ENCODE measurements at regions not wholly inside any gene's neighbourhood (a gene's known extent, or its start where the extent isn't known, plus 50 kb on each side); places are given as distances from the start of the nearest gene placed in this dataset.

DNA sequence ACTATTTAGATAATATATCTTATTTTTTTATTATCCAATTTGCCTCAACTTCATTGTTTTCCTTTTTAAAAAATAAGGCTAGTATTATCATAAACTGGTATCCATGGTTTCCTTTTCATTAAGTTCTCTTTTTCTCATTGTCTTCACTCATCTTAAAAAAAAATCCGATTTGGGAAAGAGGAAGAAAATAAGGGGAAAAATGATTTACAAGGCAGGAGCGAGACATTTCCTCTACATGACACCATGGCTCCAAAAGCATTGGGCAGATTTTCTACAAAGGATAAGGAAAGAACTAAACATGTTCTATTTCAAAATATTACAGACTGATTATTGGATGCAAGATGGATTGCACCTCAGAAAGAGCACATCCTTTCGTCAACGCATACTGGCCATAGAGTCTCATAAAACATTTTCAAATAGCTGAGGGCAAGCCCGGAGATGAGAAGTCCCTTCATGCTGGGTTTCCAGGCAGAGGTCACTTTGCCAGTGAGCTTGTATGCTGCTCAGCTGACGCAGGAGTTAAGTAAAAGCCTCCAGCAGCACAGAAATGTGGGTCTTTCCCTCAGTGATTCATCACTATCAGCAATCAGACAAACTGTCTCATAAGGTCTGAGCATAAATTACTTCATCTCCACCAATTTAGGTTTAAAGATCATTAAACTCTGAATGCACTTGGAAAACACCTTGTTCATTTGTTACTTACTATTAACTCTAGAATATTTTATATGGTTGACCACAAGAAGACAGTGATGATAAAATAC is 129.0 kb upstream of the TNFAIP3 start:
- no peak for DNase-seq

DNA sequence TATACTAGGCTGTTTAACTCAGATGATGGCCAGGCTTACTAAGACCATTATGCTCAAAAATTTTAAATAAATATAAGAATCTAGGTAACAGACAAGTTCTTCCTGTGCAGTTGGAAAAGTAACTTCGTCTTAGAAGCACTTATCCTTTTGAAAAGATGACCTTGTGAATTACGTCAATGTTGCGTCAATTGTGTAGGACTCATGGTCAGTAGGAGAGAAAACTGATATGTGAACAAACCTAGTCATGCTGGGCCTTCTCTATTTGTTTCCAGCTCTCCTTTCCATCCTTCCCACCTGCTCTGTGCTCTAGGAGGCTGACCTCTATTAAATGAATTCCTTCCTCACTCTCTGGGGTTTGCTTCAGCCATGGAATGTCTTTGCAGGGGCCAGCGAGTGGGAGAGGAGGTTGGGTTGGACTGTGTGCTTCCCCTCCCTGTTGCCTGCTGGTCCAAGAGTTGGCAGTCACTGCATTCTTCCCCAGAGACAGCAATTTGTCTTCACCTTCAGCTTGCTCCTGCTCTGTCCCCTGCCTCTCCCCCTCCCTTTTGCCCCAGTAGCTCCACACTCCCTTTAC is 128.0 kb upstream of the TNFAIP3 start:
- no peak for DNase-seq

DNA sequence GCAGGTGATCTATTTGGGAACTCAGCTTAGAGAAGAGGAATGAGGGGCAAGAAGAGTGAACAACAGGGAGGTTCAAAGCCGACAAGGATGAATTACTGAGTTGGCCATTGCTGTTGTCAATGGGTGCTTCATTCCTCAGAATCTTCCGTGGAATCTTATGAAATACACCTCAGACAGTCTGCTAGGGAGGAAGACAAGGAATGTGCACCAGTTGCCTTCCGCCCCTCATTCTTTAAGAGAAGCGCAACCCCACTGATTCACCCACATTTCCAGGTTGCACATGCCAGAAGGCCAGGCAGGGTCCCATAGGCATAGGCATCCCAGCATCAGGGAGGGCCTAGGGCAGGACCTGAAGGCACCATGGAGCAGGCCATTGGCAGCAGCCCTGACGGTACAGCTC is 127.5 kb upstream of the TNFAIP3 start:
- DNase-seq = no peak

DNA sequence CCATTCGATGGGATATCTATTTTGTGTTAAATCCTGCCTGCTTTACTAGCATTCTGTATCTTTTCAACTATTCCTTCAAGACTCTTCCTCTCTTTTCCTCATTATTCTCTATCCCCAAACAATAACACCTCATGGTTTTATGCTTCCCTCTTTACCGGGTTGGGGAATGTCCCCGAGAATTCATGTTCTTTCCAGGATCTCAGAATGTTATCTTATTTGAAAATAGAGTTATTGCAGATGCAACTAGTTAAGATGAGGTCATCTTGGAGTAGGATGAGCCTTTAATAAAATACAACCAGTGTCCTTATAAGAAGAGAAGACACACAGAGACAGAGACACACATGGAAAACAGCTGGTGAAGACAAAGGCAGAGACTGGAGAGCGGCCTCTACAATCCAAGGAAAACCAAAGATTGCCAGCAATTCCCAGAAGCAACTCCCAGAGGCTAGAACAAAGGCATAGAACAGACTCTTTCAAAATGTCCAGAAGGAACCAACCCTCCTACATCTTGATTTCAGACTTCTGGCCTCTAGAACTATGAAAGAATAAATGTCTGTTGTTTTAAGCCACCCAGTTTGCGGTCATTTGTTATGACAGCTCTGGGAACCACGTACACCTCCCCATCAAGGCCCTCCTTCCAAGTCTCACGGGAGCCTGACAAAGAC is 126.8 kb upstream of the TNFAIP3 start:
- DNase-seq = no peak

DNA sequence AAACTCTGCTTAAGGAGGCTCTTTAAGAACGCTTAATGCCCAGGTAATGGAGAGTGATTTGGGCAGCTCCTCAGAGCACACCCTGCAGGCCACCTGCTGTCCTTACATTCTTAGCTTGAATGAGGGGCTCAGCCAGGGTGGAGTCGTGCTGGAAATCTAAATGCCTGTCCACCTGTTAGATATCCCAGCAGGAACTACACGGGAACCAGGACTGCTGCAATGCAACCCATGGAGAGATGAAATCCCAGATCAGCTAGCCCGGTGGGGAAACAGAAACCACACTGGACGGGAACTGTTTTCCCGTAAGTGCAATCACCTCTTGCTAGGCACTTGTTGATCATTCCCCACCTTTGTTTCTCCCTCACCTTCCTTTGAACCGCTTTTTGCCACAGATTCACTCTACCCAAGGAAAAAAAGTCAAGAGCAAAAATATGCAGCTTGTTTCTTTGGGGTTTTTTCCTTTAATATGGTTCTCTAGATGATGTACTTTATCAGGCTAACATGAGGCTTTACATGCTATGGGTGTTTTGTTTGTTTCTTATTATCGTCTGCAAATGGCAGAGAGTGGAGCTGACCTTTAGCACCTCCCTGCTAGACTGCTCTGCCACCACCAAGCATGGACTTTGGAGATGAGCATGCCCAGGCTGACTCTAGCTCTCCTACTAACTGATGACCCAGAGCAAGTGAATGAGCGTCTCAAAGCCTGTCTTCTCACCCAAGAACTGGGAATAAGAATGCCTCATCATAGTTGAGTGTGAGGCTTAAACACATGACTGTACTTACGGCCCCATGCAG is 125.9 kb upstream of the TNFAIP3 start:
- no peak for DNase-seq

DNA sequence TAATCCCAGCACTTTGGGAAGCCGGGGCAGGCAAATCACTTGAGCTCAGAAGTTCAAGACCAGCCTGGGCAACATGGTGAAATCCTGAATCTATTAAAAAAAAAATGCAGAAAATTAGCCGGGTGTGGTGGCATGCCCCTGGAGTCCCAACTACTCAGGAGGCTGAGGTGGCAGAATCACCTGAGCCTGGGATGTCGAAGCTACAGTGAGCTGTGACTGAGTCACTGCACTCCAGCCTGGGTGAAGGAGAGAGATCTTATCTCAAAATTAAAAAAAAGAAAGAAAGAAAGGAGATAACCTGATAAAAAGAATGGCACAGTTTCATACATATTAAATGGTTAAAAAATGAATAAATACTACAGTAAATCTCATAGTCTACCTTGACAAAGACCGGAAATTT is 123.6 kb upstream of the TNFAIP3 start:
- no peak for DNase-seq

DNA sequence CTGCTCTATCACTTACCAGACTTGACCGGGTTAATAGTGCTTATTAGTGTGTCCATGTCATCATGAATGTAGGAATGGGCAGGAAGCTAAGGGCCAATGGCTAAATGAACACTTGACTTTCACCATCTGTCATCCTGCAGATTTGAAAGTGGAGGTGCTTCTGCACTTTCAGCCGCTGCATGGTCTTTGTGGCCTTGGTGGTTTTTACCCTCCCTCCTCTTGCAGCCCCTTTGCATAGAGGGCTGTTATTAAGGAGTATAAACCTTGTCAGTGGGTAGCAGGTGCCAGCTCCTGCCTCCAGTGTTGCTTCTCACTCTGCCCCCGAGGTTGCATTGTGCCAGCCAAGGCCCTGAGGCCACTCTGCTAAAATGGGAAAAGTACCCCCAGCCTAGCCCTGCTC is 122.2 kb upstream of the TNFAIP3 start:
- no peak for DNase-seq

DNA sequence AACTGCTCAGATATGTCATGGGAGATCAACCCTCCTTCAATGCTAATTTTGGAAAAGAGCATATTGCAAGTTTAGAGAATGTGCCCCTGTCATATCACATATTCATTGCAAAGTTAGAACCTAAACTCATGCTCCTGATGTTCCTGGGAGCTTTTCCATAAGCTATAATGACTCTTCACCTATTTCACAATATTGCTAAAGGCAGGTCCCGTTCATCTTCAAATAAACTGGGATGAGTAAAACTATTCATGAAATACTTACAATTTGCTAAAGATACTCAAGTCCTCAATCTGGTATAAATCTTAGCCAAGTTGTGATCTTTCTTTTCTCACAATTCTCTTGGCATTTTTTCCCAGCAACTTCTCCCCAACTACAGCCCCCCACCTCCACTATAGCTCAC is 121.7 kb upstream of the TNFAIP3 start:
- no peak for DNase-seq

DNA sequence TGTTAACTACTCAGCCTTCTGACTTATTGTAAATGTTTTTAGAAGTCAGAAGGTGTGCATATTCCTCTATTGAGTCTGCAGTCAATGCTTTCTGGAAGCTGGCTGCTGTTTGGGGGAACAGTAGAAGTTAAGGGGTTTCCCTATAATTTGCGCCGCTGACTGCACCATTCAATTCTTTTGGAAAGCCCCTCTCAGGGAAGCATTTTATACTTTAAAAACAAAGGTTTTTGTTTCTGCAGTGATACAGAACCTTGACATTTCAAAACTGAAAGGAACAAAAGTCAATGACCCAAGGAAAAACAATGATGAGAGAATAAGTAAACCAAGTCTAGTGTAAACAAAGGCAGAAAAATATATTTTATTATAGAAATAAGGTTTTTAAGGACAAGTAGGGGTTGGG is 120.8 kb upstream of the TNFAIP3 start:
- DNase-seq = no peak

DNA sequence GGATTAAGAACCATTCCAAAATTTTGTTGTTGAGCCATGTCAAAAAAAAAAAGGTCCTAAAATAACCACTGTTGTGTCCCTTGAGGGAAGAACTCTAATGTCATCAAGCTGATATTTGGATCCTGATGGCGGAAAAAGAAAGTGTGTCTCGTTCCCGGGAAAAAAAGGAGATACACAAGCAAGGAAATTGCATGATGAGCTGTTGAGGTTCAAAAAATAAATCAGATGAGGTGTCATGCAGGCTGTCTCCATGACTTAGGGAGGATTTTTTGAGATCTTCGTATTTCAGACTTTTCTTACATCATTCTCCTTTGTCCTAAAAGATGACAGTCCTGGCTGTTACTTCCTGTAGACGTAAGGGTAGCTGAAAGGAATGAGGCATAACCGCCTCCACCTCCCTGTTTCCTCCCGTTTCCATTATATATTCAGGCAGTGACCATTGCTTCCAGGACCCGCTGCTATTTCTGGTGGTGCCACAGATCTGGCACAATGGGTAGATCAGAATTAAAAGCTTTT is 117.3 kb upstream of the TNFAIP3 start:
- no peak for DNase-seq

DNA sequence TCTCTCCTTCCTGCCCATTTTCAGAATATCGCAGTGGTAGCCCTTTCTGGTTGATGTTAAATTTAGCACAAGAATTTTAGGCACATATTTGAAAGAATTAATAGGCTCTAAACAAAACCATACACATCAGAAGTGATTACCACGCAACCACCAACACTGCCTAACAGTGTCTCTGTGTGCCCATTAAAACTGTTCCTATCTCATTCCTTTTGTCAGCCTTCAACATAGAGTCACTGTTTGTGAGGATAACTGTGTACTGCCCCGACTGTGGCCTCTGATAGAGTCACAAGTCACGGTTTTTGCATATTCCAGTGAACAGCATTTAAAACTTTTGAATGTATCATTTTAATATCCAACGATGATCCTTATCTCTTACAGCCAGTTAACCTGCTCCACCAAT is 116.8 kb upstream of the TNFAIP3 start:
- no peak for DNase-seq

DNA sequence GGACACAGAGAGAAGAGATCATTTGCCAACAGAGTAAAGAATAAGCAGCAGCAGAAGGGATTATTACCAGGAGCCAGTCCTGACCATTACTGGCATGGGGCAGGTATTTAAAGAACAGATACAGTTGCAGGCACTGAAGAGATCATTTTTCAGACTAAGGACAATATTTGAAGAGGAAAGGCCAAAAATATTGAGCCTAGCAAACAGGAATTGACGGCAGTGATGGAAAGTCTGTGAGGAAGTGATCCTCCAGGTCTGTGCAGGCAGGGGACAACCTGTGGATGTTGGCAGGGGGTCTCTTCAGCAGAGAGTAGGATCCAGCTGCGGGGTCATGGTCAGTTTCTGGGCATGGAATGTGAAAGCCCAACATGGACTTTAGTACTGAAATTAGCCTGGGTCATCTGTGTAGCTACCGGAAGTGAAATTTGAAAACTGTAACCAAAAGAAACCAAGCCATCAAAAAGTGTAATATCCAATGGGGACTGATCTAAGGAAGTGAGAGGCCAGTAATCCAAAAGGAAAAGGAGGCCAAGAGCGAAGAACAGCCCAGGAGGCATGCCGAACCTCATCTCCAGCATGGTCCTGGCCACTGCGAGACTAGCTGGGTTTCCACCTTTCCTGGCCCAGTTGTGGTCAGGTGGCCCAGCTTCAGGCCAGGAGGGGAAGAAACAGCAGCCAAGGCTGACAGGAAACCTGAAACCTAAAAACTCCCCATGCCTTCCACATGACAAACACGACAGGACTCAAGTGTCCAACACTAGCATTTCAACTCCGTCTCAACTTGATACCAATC is 115.1 kb upstream of the TNFAIP3 start:
- DNase-seq = no peak

DNA sequence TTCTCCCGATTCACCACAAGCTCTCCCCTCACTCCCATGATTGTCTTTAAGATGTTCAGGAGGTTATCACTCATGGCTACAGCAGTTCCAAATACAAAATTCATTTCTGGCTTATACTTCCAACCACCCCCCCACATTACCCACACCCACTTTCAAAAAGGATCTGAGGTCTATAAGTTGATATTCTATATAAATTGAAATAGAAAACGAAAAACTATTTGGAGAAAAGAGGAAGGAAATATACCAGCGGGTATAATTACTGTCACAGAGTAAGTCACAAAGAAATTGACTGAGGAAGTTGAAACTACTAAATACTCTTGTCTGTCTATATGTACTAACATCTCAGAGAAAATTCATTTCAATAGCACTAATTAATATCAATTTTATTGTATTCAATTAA is 112.7 kb upstream of the TNFAIP3 start:
- DNase-seq = no peak

DNA sequence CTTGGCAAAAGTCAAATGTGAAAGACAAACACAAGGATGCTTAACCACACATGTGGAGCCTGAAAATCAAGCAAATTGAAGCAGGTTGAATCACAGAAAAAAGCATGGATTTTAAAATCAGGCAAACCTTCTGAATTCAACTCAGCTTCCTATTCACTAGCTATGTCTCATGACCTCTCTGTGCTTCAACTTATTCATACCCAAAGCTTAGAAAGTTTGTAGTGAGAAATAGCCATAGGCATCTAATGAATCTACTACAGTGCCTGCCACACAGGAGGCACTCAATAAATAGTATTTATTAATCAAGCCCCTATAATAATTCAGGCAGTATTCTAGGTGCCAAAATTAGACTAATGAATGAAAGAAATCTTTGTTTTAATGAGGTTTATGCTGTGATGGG is 112.2 kb upstream of the TNFAIP3 start:
- DNase-seq = no peak

DNA sequence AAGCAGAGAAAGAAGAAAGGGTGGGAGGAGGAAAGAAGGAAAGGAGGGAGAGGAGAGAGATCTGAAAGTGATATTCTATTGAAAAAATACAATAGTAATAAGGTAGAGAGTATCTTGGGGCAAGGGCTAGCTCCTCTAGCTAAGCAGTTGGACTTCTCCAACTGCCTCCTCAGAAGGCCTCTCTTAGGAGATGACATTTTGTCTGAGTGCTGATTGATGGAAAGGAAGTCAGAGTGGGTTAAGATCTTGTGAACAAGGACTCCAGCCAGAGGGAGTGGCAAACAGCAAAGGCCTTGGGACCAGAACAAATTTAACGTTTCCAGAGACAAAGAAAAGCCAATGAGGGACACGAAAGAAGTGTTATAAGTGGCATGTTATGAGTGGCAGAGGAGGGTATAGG is 111.8 kb upstream of the TNFAIP3 start:
- DNase-seq = no peak

DNA sequence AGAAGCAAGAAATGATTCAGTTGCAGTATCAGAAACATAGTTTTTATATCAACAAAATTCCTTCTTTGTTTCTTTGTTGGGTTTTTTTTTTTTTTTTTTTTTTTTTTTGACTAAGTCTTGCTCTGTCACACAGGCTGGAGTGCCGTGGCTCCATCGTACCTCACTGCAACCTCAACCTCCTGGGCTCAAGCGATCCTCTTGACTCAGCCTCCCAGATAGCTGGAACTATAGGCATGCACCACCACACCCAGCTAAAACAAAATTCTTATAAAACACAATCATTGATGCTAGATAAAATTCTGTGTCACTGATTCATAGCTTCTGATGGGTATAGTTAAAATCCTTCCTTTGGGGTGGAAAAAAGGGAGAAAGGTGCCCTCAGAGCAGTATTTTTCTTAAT is 110.3 kb upstream of the TNFAIP3 start:
- no peak for DNase-seq

DNA sequence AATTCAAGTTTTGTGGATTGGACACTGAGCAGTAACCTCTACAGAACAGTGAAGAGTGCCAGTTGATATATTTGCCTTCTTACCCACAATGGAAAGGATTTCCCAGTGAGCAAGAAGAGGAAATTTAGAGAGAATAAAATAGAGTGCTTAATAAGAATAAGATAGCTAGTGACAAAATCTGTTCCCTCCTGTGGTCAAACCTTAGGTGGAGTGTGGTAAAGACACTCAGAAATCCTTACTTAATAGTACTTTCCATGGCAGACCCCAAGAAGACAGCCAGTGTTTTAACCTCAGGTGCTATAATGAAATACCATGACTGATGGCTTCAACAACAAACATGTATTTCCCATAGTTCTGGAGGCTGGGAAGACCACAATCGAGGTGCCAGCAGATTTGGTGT is 108.4 kb upstream of the TNFAIP3 start:
- no peak for DNase-seq

DNA sequence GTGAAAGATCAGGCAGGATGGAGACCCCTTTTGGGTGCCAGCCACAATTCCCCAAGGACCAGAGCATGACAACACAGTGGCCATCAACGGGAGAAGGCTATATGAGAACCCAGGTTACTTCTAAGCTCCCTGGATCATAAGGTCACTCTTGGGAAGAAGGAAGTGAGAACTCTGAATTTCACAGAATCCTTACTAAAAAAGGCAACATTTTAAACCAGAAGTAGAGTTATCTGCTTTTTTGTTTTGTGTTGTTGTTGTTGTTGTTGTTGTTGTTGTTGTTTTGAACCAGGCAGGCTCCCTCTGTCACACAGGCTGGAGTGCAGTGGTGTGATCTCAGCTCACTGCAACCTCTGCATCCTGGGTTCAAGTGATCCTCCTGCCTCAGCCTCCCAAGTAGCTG is 107.4 kb upstream of the TNFAIP3 start:
- no peak for DNase-seq

DNA sequence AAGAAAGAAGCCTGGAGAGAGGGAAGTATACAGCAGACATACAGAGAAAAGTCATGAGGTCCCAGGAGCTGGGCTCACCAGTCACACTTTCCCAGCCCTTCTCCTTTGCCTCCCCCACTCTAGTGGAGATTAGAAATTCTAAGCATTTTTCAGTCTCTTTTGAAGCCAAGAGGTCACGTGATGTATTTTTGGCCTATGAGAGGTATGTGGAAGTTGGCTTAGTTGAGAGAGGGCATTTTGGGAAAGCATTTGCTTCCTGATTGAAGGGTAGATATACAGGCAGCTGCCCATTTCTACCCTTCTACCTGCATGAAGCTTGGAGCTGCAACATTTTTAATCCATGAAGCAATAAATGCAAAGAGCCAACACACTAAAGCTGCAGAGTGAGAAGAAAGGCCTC is 106.0 kb upstream of the TNFAIP3 start:
- no peak for DNase-seq

DNA sequence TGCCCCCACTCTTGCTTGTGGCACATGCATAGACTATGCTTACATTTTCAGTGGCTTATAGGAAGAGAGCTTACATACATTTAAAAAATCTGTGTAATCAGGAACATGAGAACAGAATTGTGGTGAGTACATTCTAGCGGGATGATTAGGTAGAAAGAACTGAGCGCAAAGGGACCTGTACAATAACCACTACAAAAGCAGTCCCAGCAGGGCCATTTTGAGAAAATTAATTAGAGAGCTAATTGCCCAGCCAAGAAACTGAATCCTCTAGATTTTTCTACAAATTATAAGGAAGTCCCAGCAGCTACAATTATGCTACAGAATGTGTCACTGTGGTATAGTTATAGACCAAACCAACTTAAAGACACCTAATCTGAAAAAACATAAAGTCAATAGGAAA is 105.6 kb upstream of the TNFAIP3 start:
- no peak for DNase-seq

DNA sequence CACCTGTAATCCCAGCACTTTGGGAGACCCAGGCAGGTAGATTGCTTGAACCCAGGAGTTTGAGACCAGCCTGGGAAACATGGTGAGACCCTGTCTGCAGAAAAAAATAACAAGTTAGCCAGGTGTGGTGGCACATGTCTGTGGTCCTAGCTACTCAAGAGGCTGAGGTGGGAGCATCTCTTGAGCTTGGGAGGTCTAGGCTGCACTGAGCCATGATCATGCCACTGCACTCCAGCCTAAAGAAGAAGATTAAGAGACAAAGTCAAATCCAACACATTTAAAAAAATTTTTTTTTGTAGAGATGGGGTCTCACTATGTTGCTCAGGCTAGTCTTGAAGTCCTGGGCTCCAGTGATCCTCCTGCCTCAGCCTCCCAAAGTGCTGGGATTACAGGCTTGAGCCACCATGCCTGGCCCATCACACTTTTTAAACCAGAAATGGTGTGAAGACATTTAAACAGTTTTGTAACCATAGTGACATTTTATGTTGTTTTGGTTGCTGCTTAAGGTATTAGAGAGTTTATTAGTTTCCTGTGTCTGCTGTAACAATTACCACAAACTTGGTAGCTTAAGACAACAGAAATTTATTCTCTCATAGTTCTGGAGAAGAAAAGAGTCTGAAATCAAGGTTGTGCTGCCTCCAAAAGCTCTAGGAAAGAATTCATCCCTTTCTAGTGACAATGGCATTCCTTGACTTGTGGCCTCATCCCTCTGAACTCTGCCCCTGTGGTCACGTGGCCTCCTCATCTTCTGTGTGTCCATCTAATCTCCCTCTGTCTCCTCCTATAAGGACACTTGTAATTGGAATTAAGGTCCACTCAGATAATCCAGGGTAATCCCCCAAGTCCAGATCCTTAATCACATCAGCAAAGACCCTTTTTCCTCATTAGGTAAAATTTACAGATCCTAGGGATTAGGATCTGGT is 104.6 kb upstream of the TNFAIP3 start:
- no peak for DNase-seq

DNA sequence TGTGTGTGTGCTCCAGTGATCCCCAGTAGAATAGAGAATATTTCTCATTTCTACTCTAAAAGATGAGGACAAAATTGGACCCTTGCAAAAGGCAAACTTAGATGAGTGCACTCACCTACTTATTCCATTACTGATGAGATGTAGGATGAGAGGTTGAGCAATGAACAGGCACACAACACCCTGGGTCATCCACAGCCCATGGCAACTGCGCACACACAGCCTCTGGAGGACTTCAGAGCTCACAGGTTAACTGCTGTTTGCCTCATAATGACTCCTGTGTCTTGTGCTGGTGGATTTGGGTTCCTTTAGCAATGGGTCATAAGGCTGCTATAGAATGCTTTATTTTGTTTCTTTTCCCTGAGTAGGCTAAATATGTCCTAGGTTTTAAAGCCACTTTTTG is 103.6 kb upstream of the TNFAIP3 start:
- DNase-seq = no peak

All from stimulated activated CD8-positive, alpha-beta memory T cell treated with anti-CD3 and anti-CD28 coated beads, Interleukin-4, amount 100 ng/mL, for 48 hours (primary cell).